ENCODE measurements at regions not wholly inside any gene's neighbourhood (a gene's known extent, or its start where the extent isn't known, plus 50 kb on each side); places are given as distances from the start of the nearest gene placed in this dataset.

DNA sequence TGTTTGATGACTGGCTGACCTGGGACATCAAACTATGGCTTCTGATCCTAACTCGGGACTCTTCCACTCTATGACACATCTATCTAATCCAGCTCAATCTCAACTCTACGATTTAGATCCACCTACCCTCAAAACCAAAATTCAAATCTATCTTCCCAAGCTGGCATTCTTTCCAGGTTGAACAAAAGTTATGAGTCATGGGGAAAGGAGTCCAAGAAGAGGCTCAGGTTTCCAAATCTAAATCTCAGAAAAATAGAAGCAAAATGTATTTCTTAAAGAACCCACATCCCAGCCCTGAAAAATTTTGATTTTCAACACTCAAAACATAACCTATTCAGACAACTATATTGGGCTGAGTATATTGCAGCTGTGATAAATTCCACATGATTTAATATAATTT, 143.9 kb upstream of the IPO5 start:
- TF ChIP-seq, protein P1, sequence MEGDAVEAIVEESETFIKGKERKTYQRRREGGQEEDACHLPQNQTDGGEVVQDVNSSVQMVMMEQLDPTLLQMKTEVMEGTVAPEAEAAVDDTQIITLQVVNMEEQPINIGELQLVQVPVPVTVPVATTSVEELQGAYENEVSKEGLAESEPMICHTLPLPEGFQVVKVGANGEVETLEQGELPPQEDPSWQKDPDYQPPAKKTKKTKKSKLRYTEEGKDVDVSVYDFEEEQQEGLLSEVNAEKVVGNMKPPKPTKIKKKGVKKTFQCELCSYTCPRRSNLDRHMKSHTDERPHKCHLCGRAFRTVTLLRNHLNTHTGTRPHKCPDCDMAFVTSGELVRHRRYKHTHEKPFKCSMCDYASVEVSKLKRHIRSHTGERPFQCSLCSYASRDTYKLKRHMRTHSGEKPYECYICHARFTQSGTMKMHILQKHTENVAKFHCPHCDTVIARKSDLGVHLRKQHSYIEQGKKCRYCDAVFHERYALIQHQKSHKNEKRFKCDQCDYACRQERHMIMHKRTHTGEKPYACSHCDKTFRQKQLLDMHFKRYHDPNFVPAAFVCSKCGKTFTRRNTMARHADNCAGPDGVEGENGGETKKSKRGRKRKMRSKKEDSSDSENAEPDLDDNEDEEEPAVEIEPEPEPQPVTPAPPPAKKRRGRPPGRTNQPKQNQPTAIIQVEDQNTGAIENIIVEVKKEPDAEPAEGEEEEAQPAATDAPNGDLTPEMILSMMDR (IDR thresholded peaks at IDR 0.05; ENCODE audit: insufficient read depth, low read depth, low read length): no peak
- TF ChIP-seq EZH2 (IDR thresholded peaks at IDR 0.05; ENCODE audit: insufficient read depth, low read length): no peak
